HCT116 (cell line): ENCODE measurements at regions not wholly inside any gene's neighbourhood (a gene's known extent, or its start where the extent isn't known, plus 50 kb on each side); places are given as distances from the start of the nearest gene placed in this dataset.

Source experiments
- ATAC-seq: fragments of 200-7000 bp; cut with Tn5 transposase; 2 replicates; pipeline ENCODE4 v1.9.1; 2020; ENCODE audit warnings: mild to moderate bottlenecking, moderate library complexity
- BruUV-seq: library from RNA; stranded (reverse); fragments of 400-500 nt; replicated peaks from 2 replicates; lab custom pipeline; 2021; lab: Mats Ljungman, UMichigan
- CTCF ChIA-PET: fragments of 300-600 bp; sonication (Branson Sonifier 250); formaldehyde crosslinking; loops from one replicate; lab custom pipeline; 2021; ENCODE audit warnings: antibody characterized with exemption; lab: Charles Lee
- POLR2A ChIA-PET: fragments of 300-600, 350-600 bp; sonication (Branson Sonifier 250); formaldehyde crosslinking; loops from one replicate; lab custom pipeline; 2021; ENCODE audit warnings: antibody characterized with exemption; lab: Charles Lee
- RAD21 ChIA-PET, 2 experiments: fragments of 300-600 bp; sonication (Branson Sonifier 250); formaldehyde crosslinking; loops; one replicate each; lab custom pipeline; 2023; ENCODE audit warnings: low total read pairs in 2 of 2; ENCODE audit not compliant: uncharacterized antibody in 2 of 2, unreplicated experiment in 2 of 2, low non-redundant PET in 1 of 2; lab: Charles Lee
- DNase-seq: peaks from one replicate; pipeline ENCODE4 v3.0.0-alpha.2; 2010; ENCODE audit warnings: low read depth, low spot score
- H2AFZ ChIP-seq: fragments of 200-600 bp; shearing (Covaris generic), sonication (generic); 2 replicates; pipeline ENCODE4 v1.6.1; 2017; ENCODE audit warnings: low read depth, mixed run types, mixed read lengths, antibody characterized with exemption, low read length; ENCODE audit not compliant: poor library complexity, severe bottlenecking
- H3K27ac ChIP-seq: 2 replicates; pipeline ENCODE4 v1.5.1; 2012; ENCODE audit warnings: low read depth, low read length
- H3K27me3 ChIP-seq: fragments of 200-600 bp; sonication (generic); 2 replicates; pipeline ENCODE4 v1.6.1; 2016; ENCODE audit warnings: mixed run types, low read length, mixed read lengths; ENCODE audit not compliant: insufficient read depth
- H3K36me3 ChIP-seq, 2 experiments: fragments of 200-500 bp in 1 of 2; fragments of 200-600 bp in 1 of 2; sonication (Bioruptor generic) in 1 of 2; sonication (generic) in 1 of 2; 2 replicates each; pipeline versions ENCODE4 v1.5.1 to v1.6.1; 2014 to 2016; ENCODE audit warnings: low read length in 2 of 2, inconsistent platforms in 1 of 2, mixed read lengths in 1 of 2, mixed run types in 1 of 2; ENCODE audit not compliant: insufficient read depth in 2 of 2, control insufficient read depth in 1 of 2
- H3K4me1 ChIP-seq, 2 experiments: fragments of 200-600 bp in 1 of 2; sonication (generic) in 1 of 2; 2 replicates each; pipeline versions ENCODE4 v1.5.1 to v1.6.1; 2012 to 2017; ENCODE audit warnings: low read length in 2 of 2, inconsistent platforms in 1 of 2, mild to moderate bottlenecking in 1 of 2, mixed read lengths in 1 of 2, mixed run types in 1 of 2, moderate library complexity in 1 of 2; ENCODE audit not compliant: insufficient read depth in 2 of 2, control insufficient read depth in 1 of 2
- H3K4me2 ChIP-seq: fragments of 200-600 bp; sonication (generic); 2 replicates; pipeline ENCODE4 v1.6.1; 2017; ENCODE audit warnings: mixed run types, low read length, mixed read lengths
- H3K4me3 ChIP-seq, 2 experiments: fragments of 200-600 bp in 1 of 2; sonication (generic) in 1 of 2; replicated peaks in 1 of 2; 2 replicates each; pipeline ENCODE4 v1.5.1; 2011 to 2016; ENCODE audit warnings: low read length in 2 of 2, control low read depth in 1 of 2, low read depth in 1 of 2, mild to moderate bottlenecking in 1 of 2, mixed read lengths in 1 of 2, mixed run types in 1 of 2
- H3K79me2 ChIP-seq: fragments of 200-600 bp; sonication (generic); 2 replicates; pipeline ENCODE4 v1.6.1; 2017; ENCODE audit warnings: mild to moderate bottlenecking, mixed run types, low read length, moderate library complexity, mixed read lengths; ENCODE audit not compliant: insufficient read depth
- H3K9ac ChIP-seq: fragments of 200-600 bp; sonication (generic); 2 replicates; pipeline ENCODE4 v1.6.1; 2016; ENCODE audit warnings: low read length, mixed read lengths
- H3K9me2 ChIP-seq: fragments of 200-600 bp; sonication (generic), shearing (Covaris generic); 2 replicates; pipeline ENCODE4 v1.6.1; 2017; ENCODE audit warnings: mixed run types, mild to moderate bottlenecking, moderate library complexity; ENCODE audit not compliant: insufficient read depth
- H3K9me3 ChIP-seq, 2 experiments: fragments of 200-500 bp in 1 of 2; fragments of 200-600 bp in 1 of 2; sonication (Bioruptor generic) in 1 of 2; sonication (generic) in 1 of 2; 2 replicates each; pipeline ENCODE4 v1.6.1; 2014 to 2017; ENCODE audit warnings: low read length in 2 of 2, mixed read lengths in 2 of 2, inconsistent platforms in 1 of 2, low read depth in 1 of 2, mild to moderate bottlenecking in 1 of 2, mixed run types in 1 of 2, moderate library complexity in 1 of 2; ENCODE audit not compliant: control insufficient read depth in 1 of 2, insufficient read depth in 1 of 2
- H4K20me1 ChIP-seq: fragments of 200-600 bp; sonication (generic), shearing (Covaris generic); 2 replicates; pipeline ENCODE4 v1.6.1; 2017; ENCODE audit warnings: mixed run types, mild to moderate bottlenecking, moderate library complexity; ENCODE audit not compliant: insufficient read depth
- CBX3 ChIP-seq: IDR thresholded peaks from 2 replicates; pipeline ENCODE4 v1.6.1; 2012; ENCODE audit warnings: low read depth
- CTCF ChIP-seq, 3 experiments: fragments of 200-600 bp in 1 of 3; sonication (generic) in 1 of 3; IDR thresholded peaks in 2 of 3; conservative IDR thresholded peaks in 1 of 3; 2 replicates each; pipeline ENCODE4 v1.5.1; 2012 to 2017; ENCODE audit warnings: low read depth in 2 of 3, low read length in 2 of 3, antibody characterized with exemption in 1 of 3, borderline replicate concordance in 1 of 3, control low read depth in 1 of 3, mild to moderate bottlenecking in 1 of 3, mixed read lengths in 1 of 3, mixed run types in 1 of 3, moderate library complexity in 1 of 3; ENCODE audit not compliant: insufficient read depth in 1 of 3
- FOSL1 ChIP-seq: IDR thresholded peaks from 2 replicates; pipeline ENCODE4 v1.6.1; 2012; ENCODE audit warnings: low read depth
- MAX ChIP-seq: IDR thresholded peaks from 2 replicates; pipeline ENCODE4 v1.6.1; 2012
- POLR2A ChIP-seq: IDR thresholded peaks from 2 replicates; pipeline ENCODE4 v1.7.0; 2011; ENCODE audit warnings: borderline replicate concordance; ENCODE audit not compliant: insufficient read depth, insufficient read length; ENCODE audit errors: extremely low read depth
- RAD21 ChIP-seq: IDR thresholded peaks from 2 replicates; pipeline ENCODE4 v1.6.1; 2012; ENCODE audit warnings: low read depth, mild to moderate bottlenecking
- REST ChIP-seq: IDR thresholded peaks from 2 replicates; pipeline ENCODE4 v1.6.1; 2012; ENCODE audit warnings: low read depth
- ZNF274 ChIP-seq: fragments of 200-500 bp; sonication (Bioruptor generic); IDR thresholded peaks from 2 replicates; pipeline ENCODE4 v1.6.1; 2014; ENCODE audit warnings: mild to moderate bottlenecking, low read depth, low read length, inconsistent platforms
- intact Hi-C: fragments of 100-400 bp; cut with micrococcal nuclease; formaldehyde crosslinking; loops from 2 replicates; pipeline ENCODE4 v1.10.0; 2022

- TF ChIP-seq MAX = no peak
Measured at GRCh38 chr13:68319384-68319783, 1089.2 kb upstream of the PCDH9 start (continued).

GRCh38 chr13:68304286-68304893, 1074.3 kb upstream of the PCDH9 start:
- no TSS peak for BruUV-seq
- H3K79me2 ChIP-seq = no peaks in the 10 kb centered on the region
- no peaks in the 10 kb centered on the region for H3K36me3 ChIP-seq
- no peaks in the 10 kb centered on the region for H3K9me2 ChIP-seq
- DNase-seq = peak; percentile 1
- no peaks in the 10 kb centered on the region; a peak in 1 of 4 replicates for H3K9me3 ChIP-seq
- no peaks in the 10 kb centered on the region for H3K27me3 ChIP-seq
- no peak overlapping the region for H3K4me2 ChIP-seq
- no peak overlapping the region for H3K9ac ChIP-seq
- intact Hi-C loops = loop anchor here (5.0 kb wide), 1 partner anchor 623 kb away; no protein-coding TSS in a partner anchor
- ATAC-seq = no peak
- ChIA-PET RAD21 (no interaction called here), CTCF (interaction anchor here (1.8 kb wide), 1 partner anchor 623 kb away, joined by 6 read pairs; no protein-coding TSS in a partner anchor), POLR2A (no interaction called here)
- no peak overlapping the region for H2AFZ ChIP-seq
- H4K20me1 ChIP-seq = no peaks in the 10 kb centered on the region
- H3K27ac ChIP-seq = no peak overlapping the region
- TF ChIP-seq RAD21 (peak; percentile 49), CTCF (IDR thresholded peaks at IDR 0.05 in 2 of 3, conservative IDR thresholded peaks at IDR 0.05 in 1 of 3; ENCODE audit: borderline replicate concordance in 1 of 3, insufficient read depth in 1 of 3, low read depth in 2 of 3, low read length in 2 of 3) (peak; percentile 17 to 61 (median 47); a peak in 5 of 6 replicates), CBX3 (no peak)
- no peak overlapping the region for H3K4me3 ChIP-seq
- H3K4me1 ChIP-seq = no peaks in the 10 kb centered on the region

GRCh38 chr13:68293631-68294030, 1063.5 kb upstream of the PCDH9 start:
- no peak for TF ChIP-seq ZNF274
- TF ChIP-seq POLR2A = no peak
- TF ChIP-seq REST = no peak
- no peak for TF ChIP-seq FOSL1
- Histone ChIP-seq H3K4me1 (no peaks in the 10 kb centered on the region), H3K9me3 (no peaks in the 10 kb centered on the region), H3K9ac (no peak overlapping the region), H3K27ac (no peak overlapping the region), H3K4me2 (no peak overlapping the region), H4K20me1 (no peaks in the 10 kb centered on the region), H3K9me2 (no peaks in the 10 kb centered on the region), H3K4me3 (no peak overlapping the region), H3K36me3 (no peaks in the 10 kb centered on the region), H2AFZ (no peak overlapping the region), H3K27me3 (no peaks in the 10 kb centered on the region), H3K79me2 (no peaks in the 10 kb centered on the region)
- no TSS peak for BruUV-seq
- ChIA-PET POLR2A (no interaction called here), RAD21 (no interaction called here), CTCF (no interaction called here)
- no peak for ATAC-seq
- DNase-seq = no peak
- intact Hi-C loops = no loop called here
